ENCODE measurements at regions not wholly inside any gene's neighbourhood (a gene's known extent, or its start where the extent isn't known, plus 50 kb on each side); places are given as distances from the start of the nearest gene placed in this dataset.

DNA sequence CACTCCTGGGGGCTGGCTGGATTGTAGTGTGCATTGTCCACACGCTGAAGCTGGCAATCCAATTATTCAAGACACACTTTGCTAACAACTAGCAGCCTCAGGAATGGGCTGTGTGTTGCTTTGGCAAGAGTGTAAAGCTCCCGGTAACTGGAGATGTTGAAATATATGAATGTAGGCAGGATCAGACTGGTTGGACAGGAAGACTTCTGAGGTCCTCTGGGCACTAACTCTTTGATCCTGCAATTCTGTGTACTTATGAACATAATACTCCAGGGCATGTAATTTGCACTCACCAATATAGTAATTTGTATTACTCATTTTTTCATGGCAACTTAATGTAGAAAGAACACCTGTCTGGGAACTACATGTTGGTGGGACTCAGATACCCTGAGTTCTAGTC is 106.7 kb upstream of the SLC28A3 start:
- DNase-seq (ENCODE audit: low read depth in 2 of 3, low spot score in 1 of 3) = no peak

DNA sequence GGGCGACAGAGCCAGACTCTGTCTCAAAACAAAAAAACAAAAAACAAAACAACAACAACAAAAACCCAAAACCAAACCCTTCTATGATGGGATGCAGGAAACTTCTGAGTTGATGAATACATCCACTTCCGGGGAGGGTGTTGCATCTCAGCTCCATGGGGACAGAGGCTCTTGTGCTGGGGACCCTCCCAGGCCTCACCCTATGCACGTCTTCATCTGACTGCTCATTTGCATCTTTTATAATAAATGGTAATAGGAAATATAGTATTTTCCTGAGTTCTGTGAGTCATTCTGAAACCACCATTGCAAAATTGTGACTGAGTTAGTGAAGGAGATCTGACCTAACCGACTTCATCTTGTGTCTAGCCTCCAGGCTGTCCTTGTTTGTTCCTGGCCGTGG is 109.5 kb upstream of the SLC28A3 start:
- DNase-seq (ENCODE audit: low read depth in 2 of 3, low spot score in 1 of 3) = no peak

GRCh38 chr9:84456527-84456926 is 116.0 kb upstream of the SLC28A3 start:
- DNase-seq (ENCODE audit: low read depth in 2 of 3, low spot score in 1 of 3) = no peak

- no peak for DNase-seq (ENCODE audit: low read depth in 2 of 3, low spot score in 1 of 3)
Measured at GRCh38 chr9:84460695-84461094, 120.1 kb upstream of the SLC28A3 start.

- no peak for DNase-seq (ENCODE audit: low read depth in 2 of 3, low spot score in 1 of 3)
Measured at GRCh38 chr9:84463272-84463671, 122.7 kb upstream of the SLC28A3 start.

DNA sequence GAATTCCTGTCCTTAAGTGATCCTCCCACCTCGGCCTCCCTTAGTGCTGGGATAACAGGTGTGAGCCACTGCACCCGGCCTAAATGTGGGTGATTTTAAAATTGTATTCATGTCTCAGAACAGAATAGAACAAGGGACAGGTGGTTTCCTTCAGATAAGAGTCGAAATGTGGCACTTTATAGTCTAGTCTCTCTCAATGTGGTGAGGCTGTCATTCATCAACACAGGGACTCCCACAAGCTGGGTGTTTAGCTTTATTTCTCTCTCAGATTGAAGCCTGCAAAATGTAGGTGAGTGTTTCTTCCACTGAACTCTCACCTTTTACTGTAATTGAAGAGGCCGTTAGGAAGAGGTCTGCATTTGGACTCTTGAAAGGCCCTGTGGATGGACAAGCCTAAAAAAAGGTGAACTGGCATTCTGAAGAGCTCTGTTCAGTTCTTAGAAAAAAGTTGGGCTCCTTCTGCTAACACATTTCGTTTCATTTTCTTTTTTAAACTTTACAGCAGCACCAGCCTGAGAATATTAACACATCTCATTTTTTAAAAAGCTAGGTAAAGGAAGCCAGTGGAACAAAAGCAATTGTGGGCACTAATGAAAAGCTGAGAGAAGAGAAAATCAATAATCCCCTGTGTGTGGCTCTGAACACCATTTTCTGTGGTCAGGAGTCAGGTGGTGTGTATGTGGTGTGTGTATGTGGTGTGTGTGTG is 126.2 kb upstream of the SLC28A3 start:
- no peak for DNase-seq (ENCODE audit: low read depth in 2 of 3, low spot score in 1 of 3)

DNA sequence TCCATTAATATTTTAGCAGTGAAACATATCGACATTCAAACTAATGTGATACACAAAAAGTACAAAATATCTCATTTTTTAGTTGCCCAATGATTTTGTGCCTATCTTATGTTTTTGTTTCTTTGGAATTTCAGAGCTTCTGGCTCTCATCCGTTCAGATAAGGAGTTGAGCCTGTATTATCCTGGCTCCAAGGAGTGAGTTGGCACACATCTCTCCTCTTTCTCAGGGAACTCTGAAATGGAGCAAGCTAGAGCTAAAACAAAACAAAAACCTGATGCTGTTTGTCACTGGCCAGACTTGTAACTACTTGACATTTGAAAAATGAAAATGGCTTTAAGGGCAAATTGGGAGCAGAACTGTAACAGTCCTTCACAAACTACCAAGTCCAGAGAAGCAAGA is 131.3 kb upstream of the SLC28A3 start:
- no peak for DNase-seq (ENCODE audit: low read depth in 2 of 3, low spot score in 1 of 3)

- DNase-seq (ENCODE audit: low read depth in 2 of 3, low spot score in 1 of 3) = no peak
Measured at GRCh38 chr9:84478996-84479395, 138.4 kb upstream of the SLC28A3 start.

GRCh38 chr9:84480071-84480470 is 139.5 kb upstream of the SLC28A3 start:
- no peak for DNase-seq (ENCODE audit: low read depth in 2 of 3, low spot score in 1 of 3)

- no peak for DNase-seq (ENCODE audit: low read depth in 2 of 3, low spot score in 1 of 3)
Measured at GRCh38 chr9:84481231-84481630, 140.7 kb upstream of the SLC28A3 start.

GRCh38 chr9:84481636-84482218 is 141.2 kb upstream of the SLC28A3 start:
- DNase-seq (ENCODE audit: low read depth in 2 of 3, low spot score in 1 of 3) = no peak

GRCh38 chr9:84482607-84483006 is 142.0 kb upstream of the SLC28A3 start:
- DNase-seq (ENCODE audit: low read depth in 2 of 3, low spot score in 1 of 3) = no peak

DNA sequence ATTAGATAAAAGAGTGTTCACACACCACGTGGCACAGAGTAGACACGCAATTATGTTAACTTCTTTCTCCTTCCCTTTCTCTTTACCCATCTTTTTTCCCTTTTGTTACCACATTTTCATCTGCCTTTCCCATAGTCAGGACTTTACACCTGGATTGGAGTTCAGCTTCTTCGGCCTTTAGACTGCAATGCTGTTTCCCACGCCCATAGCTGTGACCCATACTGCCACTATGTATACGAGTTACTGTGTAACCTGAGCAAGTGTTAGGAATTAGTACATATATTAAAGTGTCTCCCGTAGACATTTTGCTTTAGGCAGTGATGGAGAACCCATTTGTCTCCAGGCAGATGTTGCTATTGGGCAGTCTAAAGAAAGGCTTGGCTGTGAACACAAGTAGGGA is 143.6 kb upstream of the SLC28A3 start:
- DNase-seq (ENCODE audit: low read depth in 2 of 3, low spot score in 1 of 3) = no peak

DNA sequence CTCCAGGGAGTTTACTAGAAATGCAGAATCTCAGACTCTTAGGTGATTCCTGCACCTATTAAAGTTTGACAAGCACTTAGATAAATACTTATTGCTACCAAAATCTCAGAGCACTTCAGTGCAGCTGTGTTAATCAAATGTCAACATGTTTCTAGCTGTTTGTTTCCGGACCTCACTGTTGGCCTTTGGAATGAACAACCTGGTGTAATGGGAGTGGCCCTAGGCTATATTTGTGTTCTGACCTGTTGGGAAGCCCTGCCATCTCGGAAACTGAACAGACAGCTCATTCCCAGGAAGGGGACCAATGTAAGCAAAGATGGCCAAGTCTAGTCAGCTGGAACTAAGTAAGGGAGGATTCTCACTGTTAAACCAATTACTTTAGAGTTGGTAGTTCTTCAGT is 145.0 kb upstream of the SLC28A3 start:
- DNase-seq (ENCODE audit: low read depth in 2 of 3, low spot score in 1 of 3) = no peak

GRCh38 chr9:84486663-84487062 is 146.1 kb upstream of the SLC28A3 start:
- no peak for DNase-seq (ENCODE audit: low read depth in 2 of 3, low spot score in 1 of 3)

- no peak for DNase-seq (ENCODE audit: low read depth in 2 of 3, low spot score in 1 of 3)
Measured at GRCh38 chr9:84490206-84490841, 149.8 kb upstream of the SLC28A3 start.

GRCh38 chr9:84490842-84491325 is 150.3 kb upstream of the SLC28A3 start:
- no peak for DNase-seq (ENCODE audit: low read depth in 2 of 3, low spot score in 1 of 3)

DNA sequence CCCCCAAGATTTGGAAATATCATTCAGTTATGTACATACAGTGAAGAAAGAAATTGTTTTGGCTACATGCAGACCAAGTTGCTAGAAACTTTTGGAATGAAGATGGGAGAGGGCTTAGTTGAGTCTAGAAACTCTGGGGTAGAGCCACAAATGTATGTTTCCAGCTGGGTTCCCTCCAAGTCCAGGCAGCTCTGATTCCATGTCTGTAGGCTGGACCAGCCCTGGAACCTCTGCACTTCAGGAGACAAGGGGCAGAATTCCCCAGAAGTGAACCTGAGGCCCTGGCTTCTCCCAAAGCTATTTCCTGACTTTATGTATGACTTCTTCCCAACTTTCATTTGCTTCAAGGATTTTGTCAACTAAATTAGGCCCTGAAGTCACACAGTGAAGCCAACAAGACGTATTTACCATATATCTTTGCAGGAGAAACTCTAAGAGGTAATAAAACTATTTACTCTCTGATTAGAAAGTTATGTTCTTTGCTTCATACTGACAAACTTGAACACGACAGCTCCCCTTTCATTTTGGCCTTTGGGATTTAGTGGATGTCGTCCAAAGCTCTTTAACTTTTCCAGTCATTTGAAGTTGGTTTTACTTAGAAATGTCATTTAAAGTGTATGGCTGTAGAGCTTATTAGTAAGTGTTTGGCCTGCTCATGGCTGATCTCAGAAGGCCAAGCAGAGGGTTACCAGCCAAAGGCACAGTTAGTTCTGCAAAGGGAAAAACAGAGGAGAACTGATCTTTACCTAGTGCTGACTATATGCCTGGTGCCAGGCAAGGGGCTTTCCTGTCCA is 152.0 kb upstream of the SLC28A3 start:
- no peak for DNase-seq (ENCODE audit: low read depth in 2 of 3, low spot score in 1 of 3)

GRCh38 chr9:84493284-84493947 is 152.9 kb upstream of the SLC28A3 start:
- no peak for DNase-seq (ENCODE audit: low read depth in 2 of 3, low spot score in 1 of 3)

- no peak for DNase-seq (ENCODE audit: low read depth in 2 of 3, low spot score in 1 of 3)
Measured at GRCh38 chr9:84499969-84500582, 159.5 kb upstream of the SLC28A3 start.

GRCh38 chr9:84500826-84501225 is 160.3 kb upstream of the SLC28A3 start:
- no peak for DNase-seq (ENCODE audit: low read depth in 2 of 3, low spot score in 1 of 3)
